ENCODE measurements at regions not wholly inside any gene's neighbourhood (a gene's known extent, or its start where the extent isn't known, plus 50 kb on each side); places are given as distances from the start of the nearest gene placed in this dataset.
"Not testable (repeated sequence)": the region's sequence is repeated elsewhere in the genome, so short reads cannot be mapped to it uniquely, and the experiment has no call there.

GRCh38 chr4:31741326-31741725, 1021.2 kb downstream of the PCDH7 start:
- no peak for TF ChIP-seq CTCF (IDR thresholded peaks at IDR 0.05; ENCODE audit: low read depth, low read length, missing control alignments)
- no peak for DNase-seq (ENCODE audit: extremely low read depth, low read depth)

GRCh38 chr4:31748382-31748781, 1028.2 kb downstream of the PCDH7 start:
- TF ChIP-seq CTCF (IDR thresholded peaks at IDR 0.05; ENCODE audit: low read depth, low read length, missing control alignments): no peak
- no peak for DNase-seq (ENCODE audit: extremely low read depth, low read depth)
- no peak overlapping the region for H3K4me3 ChIP-seq (replicated peaks; ENCODE audit: low read depth, low read length)

More at GRCh38 chr4:31741326-31741725, 1021.2 kb downstream of the PCDH7 start:
- H3K4me3 ChIP-seq (replicated peaks; ENCODE audit: low read depth, low read length): no peak overlapping the region

GRCh38 chr4:31750581-31750980, 1030.4 kb downstream of the PCDH7 start:
- not testable (repeated sequence) for DNase-seq (ENCODE audit: extremely low read depth, low read depth); H3K4me3 ChIP-seq (replicated peaks; ENCODE audit: low read depth, low read length)

- TF ChIP-seq CTCF (IDR thresholded peaks at IDR 0.05; ENCODE audit: low read depth, low read length, missing control alignments): no peak
- no peak for DNase-seq (ENCODE audit: extremely low read depth, low read depth)
- H3K4me3 ChIP-seq (replicated peaks; ENCODE audit: low read depth, low read length): no peak overlapping the region
Observed at GRCh38 chr4:31755751-31756150, 1035.6 kb downstream of the PCDH7 start.

GRCh38 chr4:31768756-31769155, 1048.6 kb downstream of the PCDH7 start:
- DNase-seq (ENCODE audit: extremely low read depth, low read depth): no peak
- no peak for TF ChIP-seq CTCF (IDR thresholded peaks at IDR 0.05; ENCODE audit: low read depth, low read length, missing control alignments)
- H3K4me3 ChIP-seq (replicated peaks; ENCODE audit: low read depth, low read length): no peak overlapping the region

GRCh38 chr4:31783311-31783710, 1063.1 kb downstream of the PCDH7 start:
- TF ChIP-seq CTCF (IDR thresholded peaks at IDR 0.05; ENCODE audit: low read depth, low read length, missing control alignments): no peak
- no peak for DNase-seq (ENCODE audit: extremely low read depth, low read depth)
- no peak overlapping the region for H3K4me3 ChIP-seq (replicated peaks; ENCODE audit: low read depth, low read length)

- H3K4me3 ChIP-seq (replicated peaks; ENCODE audit: low read depth, low read length): no peak overlapping the region
- no peak for DNase-seq (ENCODE audit: extremely low read depth, low read depth)
- no peak for TF ChIP-seq CTCF (IDR thresholded peaks at IDR 0.05; ENCODE audit: low read depth, low read length, missing control alignments)
Observed at GRCh38 chr4:31784558-31784957, 1064.4 kb downstream of the PCDH7 start.

All from HFF-Myc (cell line).